Parathyroid adenoma (tissue), 2 donors: ENCODE measurements at regions not wholly inside any gene's neighbourhood (a gene's known extent, or its start where the extent isn't known, plus 50 kb on each side); places are given as distances from the start of the nearest gene placed in this dataset.

Experiments
- H2AFZ ChIP-seq: fragments of 300-600 bp; sonication (generic); one replicate; pipeline ENCODE4 v1.7.0; 2017; ENCODE audit warnings: antibody characterized with exemption, mild to moderate bottlenecking
- H3K27ac ChIP-seq: fragments of 300-600 bp; sonication (generic); one replicate; pipeline ENCODE4 v1.7.0; 2017
- H3K27me3 ChIP-seq: fragments of 300-600 bp; sonication (generic); one replicate; pipeline ENCODE4 v1.7.0; 2017; ENCODE audit warnings: low read length; ENCODE audit not compliant: control insufficient read depth, insufficient read depth
- H3K36me3 ChIP-seq: fragments of 300-600 bp; sonication (generic); one replicate; pipeline ENCODE4 v1.7.0; 2017; ENCODE audit warnings: low read length; ENCODE audit not compliant: control insufficient read depth, insufficient read depth
- H3K4me1 ChIP-seq: fragments of 300-600 bp; sonication (generic); one replicate; pipeline ENCODE4 v1.7.0; 2017; ENCODE audit warnings: control low read depth
- H3K4me2 ChIP-seq: fragments of 300-600 bp; sonication (generic); one replicate; pipeline ENCODE4 v1.7.0; 2017; ENCODE audit warnings: low read length
- H3K4me3 ChIP-seq: fragments of 300-600 bp; sonication (generic); one replicate; pipeline ENCODE4 v1.7.0; 2017; ENCODE audit warnings: low read depth, low read length
- H3K79me2 ChIP-seq: fragments of 300-600 bp; sonication (generic); one replicate; pipeline ENCODE4 v1.7.0; 2017; ENCODE audit warnings: control low read depth
- H3K9ac ChIP-seq: fragments of 300-600 bp; sonication (generic); one replicate; pipeline ENCODE4 v1.7.0; 2017; ENCODE audit warnings: mild to moderate bottlenecking
- H3K9me3 ChIP-seq: fragments of 300-600 bp; sonication (generic); one replicate; pipeline ENCODE4 v1.7.0; 2017; ENCODE audit warnings: low read length; ENCODE audit not compliant: control insufficient read depth
- TF ChIP-seq, protein P1 (sequence below): fragments of 300-600 bp; sonication (generic); IDR thresholded peaks from one replicate; pipeline ENCODE4 v1.7.0; 2017; ENCODE audit warnings: antibody characterized with exemption, mild to moderate bottlenecking
- donor health status: primary hyperparathyroidism.

DNA sequence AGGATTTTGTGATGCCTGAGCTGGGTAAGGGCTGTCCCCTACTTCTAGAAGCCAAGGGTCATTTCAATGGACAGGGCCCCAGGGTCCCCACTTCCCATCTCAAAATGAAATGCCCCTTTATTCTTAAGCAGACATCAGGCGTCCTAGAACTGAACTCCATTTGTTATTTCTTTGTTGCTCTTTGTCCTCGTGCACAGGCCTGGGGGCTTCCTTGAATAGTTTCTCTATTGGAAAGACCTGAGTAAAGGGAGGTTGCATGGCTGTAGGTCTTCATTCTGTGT, 311.4 kb upstream of the ZNF32 start:
- Histone ChIP-seq H3K27ac (no peak overlapping the region), H3K36me3 (no peaks in the 10 kb centered on the region), H2AFZ (no peak overlapping the region), H3K4me3 (no peak overlapping the region), H3K9me3 (no peaks in the 10 kb centered on the region), H3K79me2 (no peaks in the 10 kb centered on the region), H3K4me1 (peaks cover 4% of the 10 kb centered on the region), H3K27me3 (no peaks in the 10 kb centered on the region), H3K4me2 (no peak overlapping the region), H3K9ac (no peak overlapping the region)
- TF ChIP-seq, protein P1, sequence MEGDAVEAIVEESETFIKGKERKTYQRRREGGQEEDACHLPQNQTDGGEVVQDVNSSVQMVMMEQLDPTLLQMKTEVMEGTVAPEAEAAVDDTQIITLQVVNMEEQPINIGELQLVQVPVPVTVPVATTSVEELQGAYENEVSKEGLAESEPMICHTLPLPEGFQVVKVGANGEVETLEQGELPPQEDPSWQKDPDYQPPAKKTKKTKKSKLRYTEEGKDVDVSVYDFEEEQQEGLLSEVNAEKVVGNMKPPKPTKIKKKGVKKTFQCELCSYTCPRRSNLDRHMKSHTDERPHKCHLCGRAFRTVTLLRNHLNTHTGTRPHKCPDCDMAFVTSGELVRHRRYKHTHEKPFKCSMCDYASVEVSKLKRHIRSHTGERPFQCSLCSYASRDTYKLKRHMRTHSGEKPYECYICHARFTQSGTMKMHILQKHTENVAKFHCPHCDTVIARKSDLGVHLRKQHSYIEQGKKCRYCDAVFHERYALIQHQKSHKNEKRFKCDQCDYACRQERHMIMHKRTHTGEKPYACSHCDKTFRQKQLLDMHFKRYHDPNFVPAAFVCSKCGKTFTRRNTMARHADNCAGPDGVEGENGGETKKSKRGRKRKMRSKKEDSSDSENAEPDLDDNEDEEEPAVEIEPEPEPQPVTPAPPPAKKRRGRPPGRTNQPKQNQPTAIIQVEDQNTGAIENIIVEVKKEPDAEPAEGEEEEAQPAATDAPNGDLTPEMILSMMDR: no peak

DNA sequence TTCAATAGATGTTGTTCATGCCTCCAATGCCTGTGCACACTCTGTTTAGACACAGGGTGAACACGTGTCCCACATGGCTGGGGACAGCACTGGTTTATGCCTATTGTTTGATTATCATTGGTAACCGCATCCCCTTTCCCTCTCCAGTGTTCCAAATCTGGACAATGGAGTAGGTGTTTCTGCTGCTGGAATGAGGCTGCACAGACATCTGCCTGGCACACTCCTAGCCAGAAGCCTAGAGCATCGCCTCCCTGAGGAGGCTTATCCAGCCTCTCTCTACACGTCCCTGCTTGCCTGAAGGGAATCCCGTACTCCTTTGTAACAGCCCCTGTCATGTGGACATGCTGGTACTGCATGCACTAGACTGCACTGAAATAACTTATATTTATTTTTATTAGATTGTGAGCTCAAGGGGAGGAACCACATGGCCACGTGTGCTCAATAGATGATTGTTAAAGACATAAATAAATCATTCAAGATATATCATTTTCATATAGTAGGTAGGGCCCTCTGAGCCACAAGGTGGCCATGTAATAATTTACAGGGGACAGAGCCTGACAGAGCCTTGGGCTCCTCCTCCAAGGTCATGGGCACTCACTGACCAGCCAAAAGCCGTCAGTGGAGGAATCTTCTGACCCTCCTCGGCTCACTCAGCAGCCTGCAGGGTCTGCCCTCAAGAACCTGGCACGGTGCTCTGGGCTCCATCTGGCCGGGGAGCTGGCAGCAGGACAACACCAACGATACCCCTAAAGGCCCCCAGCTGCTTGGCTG, 310.9 kb upstream of the ZNF32 start:
- TF ChIP-seq, protein P1: no peak
- H3K4me3 ChIP-seq: no peak overlapping the region
- H3K27ac ChIP-seq: no peak overlapping the region

DNA sequence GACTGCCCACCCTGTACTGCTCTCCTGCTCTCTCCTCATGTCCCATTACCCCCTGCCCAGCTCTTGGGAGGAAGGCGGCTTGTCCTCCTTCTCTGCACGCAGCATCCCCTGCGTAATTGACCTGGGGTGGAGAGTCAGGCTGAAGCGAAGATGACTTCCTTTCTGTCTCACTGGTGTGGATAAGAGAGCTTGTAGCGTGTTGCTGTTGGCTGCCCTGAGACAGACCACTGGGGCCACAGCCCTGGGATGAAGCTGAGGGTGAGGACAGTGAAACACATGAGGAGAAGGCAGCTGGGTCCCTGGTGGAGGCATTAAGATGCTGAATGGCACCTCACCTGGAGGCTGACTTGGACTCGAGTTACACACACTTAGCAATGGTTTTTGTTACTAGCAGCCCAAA, 310.3 kb upstream of the ZNF32 start:
- Histone ChIP-seq H3K27ac (no peak overlapping the region), H3K79me2 (no peaks in the 10 kb centered on the region), H2AFZ (no peak overlapping the region), H3K36me3 (no peaks in the 10 kb centered on the region), H3K27me3 (no peaks in the 10 kb centered on the region), H3K4me2 (no peak overlapping the region), H3K9ac (no peak overlapping the region), H3K4me1 (peaks cover 4% of the 10 kb centered on the region), H3K9me3 (no peaks in the 10 kb centered on the region), H3K4me3 (no peak overlapping the region)
- TF ChIP-seq, protein P1: no peak

More for the DNA sequence above, 310.9 kb upstream of the ZNF32 start:
- Histone ChIP-seq H3K36me3 (no peaks in the 10 kb centered on the region), H3K27me3 (no peaks in the 10 kb centered on the region), H3K79me2 (no peaks in the 10 kb centered on the region), H3K9ac (no peak overlapping the region), H3K4me2 (no peak overlapping the region), H2AFZ (no peak overlapping the region), H3K9me3 (no peaks in the 10 kb centered on the region), H3K4me1 (peaks cover 4% of the 10 kb centered on the region)

DNA sequence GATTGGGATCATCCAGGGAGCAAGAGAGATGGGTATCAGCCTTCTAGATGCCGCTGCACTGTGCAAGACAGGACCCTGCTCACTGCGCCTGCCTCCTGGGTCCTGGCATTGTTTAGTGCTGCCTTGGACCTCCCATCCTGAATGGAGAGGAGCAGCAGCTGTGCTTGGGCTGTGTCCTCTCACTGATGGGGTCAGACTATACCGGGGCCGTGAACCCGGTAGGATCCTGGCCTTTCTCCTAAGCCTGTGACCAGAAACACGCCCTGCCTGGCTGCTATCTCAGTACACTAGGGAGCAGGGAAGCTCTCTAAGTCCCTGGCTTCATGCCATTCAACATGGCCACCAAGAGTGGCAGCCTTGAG, 309.4 kb upstream of the ZNF32 start:
- no peak overlapping the region for H3K4me2 ChIP-seq
- H3K27ac ChIP-seq: no peak overlapping the region
- peaks cover 4% of the 10 kb centered on the region for H3K4me1 ChIP-seq
- no peaks in the 10 kb centered on the region for H3K36me3 ChIP-seq
- no peaks in the 10 kb centered on the region for H3K27me3 ChIP-seq
- no peak overlapping the region for H2AFZ ChIP-seq
- TF ChIP-seq, protein P1: no peak
- H3K9ac ChIP-seq: no peak overlapping the region
- no peak overlapping the region for H3K4me3 ChIP-seq
- H3K79me2 ChIP-seq: no peaks in the 10 kb centered on the region
- H3K9me3 ChIP-seq: no peaks in the 10 kb centered on the region
